Fibroblast of pulmonary artery (primary cell): ENCODE measurements at regions not wholly inside any gene's neighbourhood (a gene's known extent, or its start where the extent isn't known, plus 50 kb on each side); places are given as distances from the start of the nearest gene placed in this dataset.

Source experiments
- DNase-seq: peaks from one replicate; pipeline ENCODE4 v3.0.0-alpha.2; 2010; ENCODE audit warnings: low read depth
- H3K4me3 ChIP-seq: replicated peaks from 2 replicates; pipeline ENCODE4 v1.5.1; 2011; ENCODE audit warnings: low read depth, mild to moderate bottlenecking, control low read depth, low read length, moderate library complexity
- CTCF ChIP-seq: IDR thresholded peaks from 2 replicates; pipeline ENCODE4 v1.5.1; 2011; ENCODE audit warnings: mild to moderate bottlenecking, control low read depth, low read length, inconsistent platforms; ENCODE audit errors: missing control alignments

GRCh38 chr5:63894690-63895089 is 67.6 kb downstream of the HTR1A start:
- DNase-seq: no peak
- H3K4me3 ChIP-seq: no peak overlapping the region
- TF ChIP-seq CTCF: no peak

DNA sequence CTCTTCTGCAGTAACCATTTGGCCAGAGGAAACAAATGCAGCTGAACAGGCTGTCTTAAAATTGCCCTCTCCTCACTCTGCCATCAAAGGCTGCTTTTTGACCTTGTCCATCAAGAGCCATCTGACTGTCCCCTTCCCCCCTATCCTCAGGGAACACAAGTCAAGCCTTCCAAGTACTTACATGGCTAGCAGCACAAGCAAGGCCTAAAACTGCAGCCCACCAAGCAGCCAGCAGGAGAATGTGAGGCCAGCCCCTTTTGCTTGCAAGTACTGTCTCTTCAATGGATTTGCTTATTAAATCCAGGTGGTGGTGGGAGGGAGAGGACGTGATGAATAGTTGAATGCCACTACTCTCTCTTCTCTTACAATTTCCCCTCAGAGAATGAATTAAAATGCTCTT is 83.5 kb downstream of the HTR1A start:
- no peak for TF ChIP-seq CTCF
- no peak overlapping the region for H3K4me3 ChIP-seq
- no peak for DNase-seq

- no peak for TF ChIP-seq CTCF
- no peak for DNase-seq
- H3K4me3 ChIP-seq: no peak overlapping the region
Observed at GRCh38 chr5:63877961-63878360, 84.3 kb downstream of the HTR1A start.

- no peak for TF ChIP-seq CTCF
- DNase-seq: no peak
- H3K4me3 ChIP-seq: no peak overlapping the region
Observed at GRCh38 chr5:63860379-63860778, 101.9 kb downstream of the HTR1A start.

- no peak for TF ChIP-seq CTCF
- DNase-seq: no peak
- no peak overlapping the region for H3K4me3 ChIP-seq
Observed at GRCh38 chr5:63854076-63854475, 108.2 kb downstream of the HTR1A start.

DNA sequence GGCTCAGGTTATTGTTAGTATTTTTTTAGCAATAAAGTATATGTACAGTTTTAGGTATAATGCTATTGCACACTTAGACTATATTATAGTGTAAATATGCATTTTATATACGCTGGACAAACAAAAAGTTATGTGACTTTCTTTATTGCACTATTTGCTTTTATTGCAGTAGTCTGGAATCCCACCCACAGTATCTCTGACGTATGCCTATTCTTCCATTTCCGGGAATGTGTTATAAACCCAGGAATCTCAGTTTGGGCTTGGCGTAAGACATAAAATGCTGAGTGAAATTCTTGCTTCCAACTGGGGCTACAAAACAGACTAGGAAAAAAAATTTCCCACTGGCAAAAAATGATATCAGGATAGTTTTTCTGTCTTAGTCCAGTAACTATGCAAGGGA is 119.1 kb downstream of the HTR1A start:
- no peak overlapping the region for H3K4me3 ChIP-seq
- DNase-seq: no peak
- TF ChIP-seq CTCF: no peak

- no peak overlapping the region for H3K4me3 ChIP-seq
- TF ChIP-seq CTCF: no peak
- no peak for DNase-seq
Observed at GRCh38 chr5:63837437-63837836, 124.8 kb downstream of the HTR1A start.
